ENCODE measurements at regions not wholly inside any gene's neighbourhood (a gene's known extent, or its start where the extent isn't known, plus 50 kb on each side); places are given as distances from the start of the nearest gene placed in this dataset.
"Not testable (repeated sequence)": the region's sequence is repeated elsewhere in the genome, so short reads cannot be mapped to it uniquely, and the experiment has no call there.

DNA sequence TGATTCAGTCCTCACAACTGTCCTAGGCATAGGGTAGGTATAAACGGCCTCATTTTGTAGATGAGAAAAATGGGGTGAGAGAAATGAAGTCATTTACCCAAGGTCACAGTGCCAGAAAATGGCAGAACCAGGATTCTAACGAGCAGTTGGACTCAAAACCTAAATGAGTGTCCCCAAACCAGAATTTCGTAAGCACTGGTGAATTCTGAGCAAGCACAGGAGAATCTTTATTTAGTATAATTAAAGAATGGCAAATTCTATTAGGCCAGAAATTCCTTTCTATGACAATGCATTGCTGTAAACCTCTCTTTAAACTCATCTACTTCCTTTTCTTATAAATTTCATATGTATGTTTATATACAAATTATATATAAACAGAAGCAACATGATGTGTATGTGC, 66.8 kb upstream of the ST3GAL6 start:
- TF ChIP-seq, protein P1, sequence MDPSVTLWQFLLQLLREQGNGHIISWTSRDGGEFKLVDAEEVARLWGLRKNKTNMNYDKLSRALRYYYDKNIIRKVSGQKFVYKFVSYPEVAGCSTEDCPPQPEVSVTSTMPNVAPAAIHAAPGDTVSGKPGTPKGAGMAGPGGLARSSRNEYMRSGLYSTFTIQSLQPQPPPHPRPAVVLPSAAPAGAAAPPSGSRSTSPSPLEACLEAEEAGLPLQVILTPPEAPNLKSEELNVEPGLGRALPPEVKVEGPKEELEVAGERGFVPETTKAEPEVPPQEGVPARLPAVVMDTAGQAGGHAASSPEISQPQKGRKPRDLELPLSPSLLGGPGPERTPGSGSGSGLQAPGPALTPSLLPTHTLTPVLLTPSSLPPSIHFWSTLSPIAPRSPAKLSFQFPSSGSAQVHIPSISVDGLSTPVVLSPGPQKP (IDR thresholded peaks at IDR 0.05; ENCODE audit: borderline replicate concordance, low read depth, low read length) = not testable (repeated sequence)
- not testable (repeated sequence) for TF ChIP-seq POLR2A (IDR thresholded peaks at IDR 0.05; ENCODE audit: low read depth, low read length)
